ENCODE measurements at regions not wholly inside any gene's neighbourhood (a gene's known extent, or its start where the extent isn't known, plus 50 kb on each side); places are given as distances from the start of the nearest gene placed in this dataset.
"Not testable (repeated sequence)": the region's sequence is repeated elsewhere in the genome, so short reads cannot be mapped to it uniquely, and the experiment has no call there.

GRCh38 chr4:57993944-57994343, 883.8 kb upstream of the IGFBP7 start:
- no peak for FAIRE-seq

GRCh38 chr4:57989430-57989829, 879.2 kb upstream of the IGFBP7 start:
- no peak for FAIRE-seq

GRCh38 chr4:57985161-57985560, 875.0 kb upstream of the IGFBP7 start:
- no peak for FAIRE-seq

GRCh38 chr4:57981123-57981522, 870.9 kb upstream of the IGFBP7 start:
- FAIRE-seq, result no peak

GRCh38 chr4:57974821-57975220, 864.6 kb upstream of the IGFBP7 start:
- FAIRE-seq, result no peak

- FAIRE-seq, result no peak
Observed at GRCh38 chr4:57973819-57974218, 863.6 kb upstream of the IGFBP7 start.

- no peak for FAIRE-seq
Observed at GRCh38 chr4:57971261-57971660, 861.1 kb upstream of the IGFBP7 start.

- no peak for FAIRE-seq
Observed at GRCh38 chr4:57966987-57967760, 857.0 kb upstream of the IGFBP7 start.

GRCh38 chr4:57965431-57965830, 855.2 kb upstream of the IGFBP7 start:
- FAIRE-seq, result not testable (repeated sequence)

GRCh38 chr4:57945298-57945697, 835.1 kb upstream of the IGFBP7 start:
- no peak for FAIRE-seq

GRCh38 chr4:57943682-57944081, 833.5 kb upstream of the IGFBP7 start:
- FAIRE-seq, result no peak

- FAIRE-seq, result not testable (repeated sequence)
Observed at GRCh38 chr4:57937326-57937725, 827.1 kb upstream of the IGFBP7 start.

- no peak for FAIRE-seq
Observed at GRCh38 chr4:57926311-57926710, 816.1 kb upstream of the IGFBP7 start.

GRCh38 chr4:57924951-57925350, 814.8 kb upstream of the IGFBP7 start:
- no peak for FAIRE-seq

- no peak for FAIRE-seq
Observed at GRCh38 chr4:57916479-57916878, 806.3 kb upstream of the IGFBP7 start.

GRCh38 chr4:57911203-57911602, 801.0 kb upstream of the IGFBP7 start:
- no peak for FAIRE-seq

GRCh38 chr4:57910151-57910550, 800.0 kb upstream of the IGFBP7 start:
- FAIRE-seq, result no peak

- no peak for FAIRE-seq
Observed at GRCh38 chr4:57905965-57906364, 795.8 kb upstream of the IGFBP7 start.

GRCh38 chr4:57877047-57877458, 766.9 kb upstream of the IGFBP7 start:
- no peak for FAIRE-seq

- no peak for FAIRE-seq
Observed at GRCh38 chr4:57875829-57876392, 765.7 kb upstream of the IGFBP7 start.

GRCh38 chr4:57866468-57867171, 756.4 kb upstream of the IGFBP7 start:
- no peak for FAIRE-seq

GRCh38 chr4:57865264-57865663, 755.1 kb upstream of the IGFBP7 start:
- FAIRE-seq, result no peak

- FAIRE-seq, result no peak
Observed at GRCh38 chr4:57854748-57855147, 744.6 kb upstream of the IGFBP7 start.

GRCh38 chr4:57850141-57850540, 740.0 kb upstream of the IGFBP7 start:
- no peak for FAIRE-seq

Measured in TTC549 (cell line).